Right ventricle myocardium superior (tissue), 1 donor: ENCODE measurements at regions not wholly inside any gene's neighbourhood (a gene's known extent, or its start where the extent isn't known, plus 50 kb on each side); places are given as distances from the start of the nearest gene placed in this dataset.
"Not testable (repeated sequence)": the region's sequence is repeated elsewhere in the genome, so short reads cannot be mapped to it uniquely, and the experiment has no call there.

Source experiments
- ATAC-seq: fragments of 200-7000 bp; cut with Tn5 transposase; one replicate; pipeline ENCODE4 v1.9.1; 2020; ENCODE audit warnings: mild to moderate bottlenecking; ENCODE audit not compliant: poor library complexity
- DNase-seq: peaks from one replicate; pipeline ENCODE4 v3.0.0-alpha.2; 2020
- intact Hi-C: fragments of 100-400 bp; cut with DNase I; formaldehyde crosslinking; loops from one replicate; pipeline ENCODE4 v1.11.2; 2022
- donor health status: DM: no; HTN: yes; CAD: no; lungs with severe emphysema.

- intact Hi-C loops, DNase-seq: not testable (repeated sequence)
- ATAC-seq: peak; percentile 77
Measured at GRCh38 chr2:87194254-87194999, 172.8 kb upstream of the PLGLB1 start.

GRCh38 chr2:87196720-87197388 is 175.2 kb upstream of the PLGLB1 start:
- ATAC-seq, intact Hi-C loops, DNase-seq: not testable (repeated sequence)

- intact Hi-C loops, DNase-seq, ATAC-seq: not testable (repeated sequence)
Measured at GRCh38 chr2:87198422-87198821, 176.8 kb upstream of the PLGLB1 start.

GRCh38 chr2:87199228-87199627 is 177.6 kb upstream of the PLGLB1 start:
- ATAC-seq, intact Hi-C loops, DNase-seq: not testable (repeated sequence)

GRCh38 chr2:87204569-87205147 is 183.0 kb upstream of the PLGLB1 start:
- ATAC-seq, intact Hi-C loops, DNase-seq: not testable (repeated sequence)

GRCh38 chr2:87212938-87213337 is 191.3 kb upstream of the PLGLB1 start:
- intact Hi-C loops, ATAC-seq, DNase-seq: not testable (repeated sequence)

GRCh38 chr2:87217005-87217404 is 195.4 kb upstream of the PLGLB1 start:
- ATAC-seq, DNase-seq, intact Hi-C loops: not testable (repeated sequence)

- intact Hi-C loops: not testable (repeated sequence)
- peak; percentile 95 for ATAC-seq
- DNase-seq: peak; percentile 54
Measured at GRCh38 chr2:87217741-87218410, 196.2 kb upstream of the PLGLB1 start.

- ATAC-seq, DNase-seq, intact Hi-C loops: not testable (repeated sequence)
Measured at GRCh38 chr2:87220651-87221050, 199.0 kb upstream of the PLGLB1 start.

GRCh38 chr2:87222131-87222530 is 200.5 kb upstream of the PLGLB1 start:
- ATAC-seq, intact Hi-C loops, DNase-seq: not testable (repeated sequence)

GRCh38 chr2:87223873-87224272 is 202.2 kb upstream of the PLGLB1 start:
- ATAC-seq, intact Hi-C loops, DNase-seq: not testable (repeated sequence)

GRCh38 chr2:87229091-87229689 is 207.5 kb upstream of the PLGLB1 start:
- ATAC-seq: peak; percentile 95
- intact Hi-C loops, DNase-seq: not testable (repeated sequence)

- intact Hi-C loops, ATAC-seq: not testable (repeated sequence)
Measured at GRCh38 chr2:87229964-87230363, 208.3 kb upstream of the PLGLB1 start.

GRCh38 chr2:87235333-87235981 is 213.8 kb upstream of the PLGLB1 start:
- intact Hi-C loops, ATAC-seq: not testable (repeated sequence)

More at GRCh38 chr2:87229964-87230363, 208.3 kb upstream of the PLGLB1 start:
- DNase-seq: not testable (repeated sequence)

GRCh38 chr2:87237570-87238336 is 216.1 kb upstream of the PLGLB1 start:
- ATAC-seq, intact Hi-C loops, DNase-seq: not testable (repeated sequence)

More at GRCh38 chr2:87235333-87235981, 213.8 kb upstream of the PLGLB1 start:
- DNase-seq: not testable (repeated sequence)

- ATAC-seq, DNase-seq, intact Hi-C loops: not testable (repeated sequence)
Measured at GRCh38 chr2:87239558-87240215, 218.0 kb upstream of the PLGLB1 start.
